Gastrocnemius medialis (tissue), 4 donors: ENCODE measurements at regions not wholly inside any gene's neighbourhood (a gene's known extent, or its start where the extent isn't known, plus 50 kb on each side); places are given as distances from the start of the nearest gene placed in this dataset.

Experiments used
- CTCF ChIP-seq, 5 experiments: fragments of 450-650 bp in 3 of 5; fragments of 200-600 bp in 2 of 5; sonication (generic) in 2 of 5; IDR thresholded peaks in 4 of 5; conservative IDR thresholded peaks in 1 of 5; 1 replicate in 4 of 5; 2 replicates in 1 of 5; pipeline ENCODE4 v1.5.1; 2016 to 2019; ENCODE audit warnings: antibody characterized with exemption in 5 of 5, mild to moderate bottlenecking in 3 of 5, moderate library complexity in 3 of 5
- POLR2A ChIP-seq, 2 donors: fragments of 450-650 bp; IDR thresholded peaks; one replicate each; pipeline ENCODE4 v1.6.1; 2017; ENCODE audit warnings: antibody characterized with exemption in 2 of 2, mild to moderate bottlenecking in 2 of 2, moderate library complexity in 2 of 2

- no peak for TF ChIP-seq POLR2A (IDR thresholded peaks at IDR 0.05)
- TF ChIP-seq CTCF (IDR thresholded peaks at IDR 0.05 in 4 of 5, conservative IDR thresholded peaks at IDR 0.05 in 1 of 5), result no peak
Measured at GRCh38 chr2:146869328-146869727, 975.5 kb upstream of the ACVR2A start.
